ENCODE measurements at regions not wholly inside any gene's neighbourhood (a gene's known extent, or its start where the extent isn't known, plus 50 kb on each side); places are given as distances from the start of the nearest gene placed in this dataset.

- no peak overlapping the region for H2AFZ ChIP-seq (ENCODE audit: low read depth, low read length, severe bottlenecking)
- H3K36me3 ChIP-seq (ENCODE audit: low read length), result no peaks in the 10 kb centered on the region
- H4K20me1 ChIP-seq (ENCODE audit: low read depth, low read length), result no peaks in the 10 kb centered on the region
- H3K9me2 ChIP-seq (replicated peaks; ENCODE audit: insufficient read depth, low read length), result no peaks in the 10 kb centered on the region
- H3K4me2 ChIP-seq (ENCODE audit: low read depth, low read length, poor library complexity, severe bottlenecking), result no peak overlapping the region
- no peaks in the 10 kb centered on the region; the same call in 1 of the 2 replicates for H3K27me3 ChIP-seq (ENCODE audit: low read length)
- H3F3A ChIP-seq (ENCODE audit: insufficient read depth), result no peaks in the 10 kb centered on the region
- no peak overlapping the region for H3K27ac ChIP-seq (ENCODE audit: low read depth, low read length)
- H3K9me3 ChIP-seq (ENCODE audit: insufficient read depth, low read length), result no peaks in the 10 kb centered on the region
- no peak for TF ChIP-seq EZH2phosphoT487 (conservative IDR thresholded peaks at IDR 0.05; ENCODE audit: low read length)
- TF ChIP-seq, protein P1, sequence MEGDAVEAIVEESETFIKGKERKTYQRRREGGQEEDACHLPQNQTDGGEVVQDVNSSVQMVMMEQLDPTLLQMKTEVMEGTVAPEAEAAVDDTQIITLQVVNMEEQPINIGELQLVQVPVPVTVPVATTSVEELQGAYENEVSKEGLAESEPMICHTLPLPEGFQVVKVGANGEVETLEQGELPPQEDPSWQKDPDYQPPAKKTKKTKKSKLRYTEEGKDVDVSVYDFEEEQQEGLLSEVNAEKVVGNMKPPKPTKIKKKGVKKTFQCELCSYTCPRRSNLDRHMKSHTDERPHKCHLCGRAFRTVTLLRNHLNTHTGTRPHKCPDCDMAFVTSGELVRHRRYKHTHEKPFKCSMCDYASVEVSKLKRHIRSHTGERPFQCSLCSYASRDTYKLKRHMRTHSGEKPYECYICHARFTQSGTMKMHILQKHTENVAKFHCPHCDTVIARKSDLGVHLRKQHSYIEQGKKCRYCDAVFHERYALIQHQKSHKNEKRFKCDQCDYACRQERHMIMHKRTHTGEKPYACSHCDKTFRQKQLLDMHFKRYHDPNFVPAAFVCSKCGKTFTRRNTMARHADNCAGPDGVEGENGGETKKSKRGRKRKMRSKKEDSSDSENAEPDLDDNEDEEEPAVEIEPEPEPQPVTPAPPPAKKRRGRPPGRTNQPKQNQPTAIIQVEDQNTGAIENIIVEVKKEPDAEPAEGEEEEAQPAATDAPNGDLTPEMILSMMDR (IDR thresholded peaks at IDR 0.05; ENCODE audit: insufficient read depth, low read length, poor library complexity, severe bottlenecking), result no peak
- no peaks in the 10 kb centered on the region for H3K79me2 ChIP-seq (ENCODE audit: insufficient read depth, low read length)
- no peak overlapping the region for H3K4me3 ChIP-seq (ENCODE audit: insufficient read depth, low read length, poor library complexity, severe bottlenecking)
- no peak overlapping the region for H3K9ac ChIP-seq (ENCODE audit: low read length)
These were observed 92.5 kb downstream of the LIPG start for GRCh38 chr18:49654347-49654746.

- Histone ChIP-seq H3K9ac (ENCODE audit: low read length) (no peak overlapping the region), H3K27ac (ENCODE audit: low read depth, low read length) (no peak overlapping the region), H2AFZ (ENCODE audit: low read depth, low read length, severe bottlenecking) (no peak overlapping the region), H3K27me3 (ENCODE audit: low read length) (no peaks in the 10 kb centered on the region; the same call in 1 of the 2 replicates), H4K20me1 (ENCODE audit: low read depth, low read length) (no peaks in the 10 kb centered on the region), H3K9me2 (replicated peaks; ENCODE audit: insufficient read depth, low read length) (no peaks in the 10 kb centered on the region), H3K36me3 (ENCODE audit: low read length) (no peaks in the 10 kb centered on the region), H3F3A (ENCODE audit: insufficient read depth) (no peaks in the 10 kb centered on the region), H3K9me3 (ENCODE audit: insufficient read depth, low read length) (no peaks in the 10 kb centered on the region), H3K4me2 (ENCODE audit: low read depth, low read length, poor library complexity, severe bottlenecking) (no peak overlapping the region), H3K79me2 (ENCODE audit: insufficient read depth, low read length) (no peaks in the 10 kb centered on the region), H3K4me3 (ENCODE audit: insufficient read depth, low read length, poor library complexity, severe bottlenecking) (no peak overlapping the region)
- TF ChIP-seq EZH2phosphoT487 (conservative IDR thresholded peaks at IDR 0.05; ENCODE audit: low read length), result no peak
- TF ChIP-seq, protein P1 (IDR thresholded peaks at IDR 0.05; ENCODE audit: insufficient read depth, low read length, poor library complexity, severe bottlenecking), result no peak
These were observed 91.2 kb downstream of the LIPG start for GRCh38 chr18:49652881-49653724.

GRCh38 chr18:49651033-49651432 lies 89.2 kb downstream of the LIPG start:
- no peaks in the 10 kb centered on the region for H3K9me2 ChIP-seq (replicated peaks; ENCODE audit: insufficient read depth, low read length)
- H3K36me3 ChIP-seq (ENCODE audit: low read length), result no peaks in the 10 kb centered on the region
- H3K9me3 ChIP-seq (ENCODE audit: insufficient read depth, low read length), result no peaks in the 10 kb centered on the region
- H3K79me2 ChIP-seq (ENCODE audit: insufficient read depth, low read length), result no peaks in the 10 kb centered on the region
- H3K4me3 ChIP-seq (ENCODE audit: insufficient read depth, low read length, poor library complexity, severe bottlenecking), result no peak overlapping the region
- H3K9ac ChIP-seq (ENCODE audit: low read length), result no peak overlapping the region
- H2AFZ ChIP-seq (ENCODE audit: low read depth, low read length, severe bottlenecking), result no peak overlapping the region
- H3F3A ChIP-seq (ENCODE audit: insufficient read depth), result no peaks in the 10 kb centered on the region
- no peaks in the 10 kb centered on the region for H4K20me1 ChIP-seq (ENCODE audit: low read depth, low read length)
- no peak for TF ChIP-seq EZH2phosphoT487 (conservative IDR thresholded peaks at IDR 0.05; ENCODE audit: low read length)
- TF ChIP-seq, protein P1 (IDR thresholded peaks at IDR 0.05; ENCODE audit: insufficient read depth, low read length, poor library complexity, severe bottlenecking), result no peak
- H3K27ac ChIP-seq (ENCODE audit: low read depth, low read length), result no peak overlapping the region
- H3K27me3 ChIP-seq (ENCODE audit: low read length), result no peaks in the 10 kb centered on the region
- H3K4me2 ChIP-seq (ENCODE audit: low read depth, low read length, poor library complexity, severe bottlenecking), result no peak overlapping the region

Data from SU-DHL-6 (cell line).